ENCODE measurements at regions not wholly inside any gene's neighbourhood (a gene's known extent, or its start where the extent isn't known, plus 50 kb on each side); places are given as distances from the start of the nearest gene placed in this dataset.

GRCh38 chr7:438361-438760 lies 81.3 kb downstream of the PDGFA start:
- no peaks in the 10 kb centered on the region for H3K9me3 ChIP-seq
- intact Hi-C loops (cut with DNase I) = no loop called here
- H3K27me3 ChIP-seq = peaks cover 0 to 4% (median 0%) of the 10 kb centered on the region in 9 donors
- no peak overlapping the region for H3K4me3 ChIP-seq
- no peak overlapping the region for H3K27ac ChIP-seq
- no peak for TF ChIP-seq POLR2A (IDR thresholded peaks at IDR 0.05)
- no peak for TF ChIP-seq CTCF (IDR thresholded peaks at IDR 0.05)
- no peaks in the 10 kb centered on the region for H3K4me1 ChIP-seq
- 74 to 85% (median 81%) methylated on average over 6 to 7 of the region's 7 CpGs for WGBS, 4 donors
- no peak for DNase-seq
- peak in 2 of 4 donors; percentile 12 to 21 for ATAC-seq
- H3K36me3 ChIP-seq = no peaks in the 10 kb centered on the region

- intact Hi-C loops (cut with DNase I) = no loop called here
- no peak overlapping the region for H3K27ac ChIP-seq
- H3K9me3 ChIP-seq = no peaks in the 10 kb centered on the region
- no peak for TF ChIP-seq CTCF (IDR thresholded peaks at IDR 0.05)
- no peak for TF ChIP-seq POLR2A (IDR thresholded peaks at IDR 0.05)
- ATAC-seq (no peak), DNase-seq (no peak)
- no peaks in the 10 kb centered on the region for H3K4me1 ChIP-seq
- H3K4me3 ChIP-seq = no peak overlapping the region
- peaks cover 0 to 4% (median 0%) of the 10 kb centered on the region in 9 donors for H3K27me3 ChIP-seq
- no peaks in the 10 kb centered on the region for H3K36me3 ChIP-seq
- WGBS, 4 donors = 91 to 95% (median 93%) methylated on average over 5 to 14 of the region's 14 CpGs
Measured at GRCh38 chr7:438916-439315, 80.7 kb downstream of the PDGFA start.

- intact Hi-C loops (cut with DNase I) = no loop called here
- H3K36me3 ChIP-seq = no peaks in the 10 kb centered on the region
- DNase-seq = no peak
Measured at GRCh38 chr7:440059-440749, 79.4 kb downstream of the PDGFA start.

More at GRCh38 chr7:440059-440749, 79.4 kb downstream of the PDGFA start:
- Histone ChIP-seq H3K4me3 (no peak overlapping the region), H3K4me1 (no peaks in the 10 kb centered on the region), H3K27me3 (no peaks in the 10 kb centered on the region), H3K27ac (no peak overlapping the region), H3K9me3 (no peaks in the 10 kb centered on the region)
- WGBS, 4 donors = 85 to 93% (median 89%) methylated on average over 9 to 10 of the region's 10 CpGs
- no peak for ATAC-seq
- TF ChIP-seq CTCF (IDR thresholded peaks at IDR 0.05) (no peak), POLR2A (IDR thresholded peaks at IDR 0.05) (no peak)

Data from heart left ventricle (tissue), 16 donors.